HCEC 1CT (cell line): ENCODE measurements at regions not wholly inside any gene's neighbourhood (a gene's known extent, or its start where the extent isn't known, plus 50 kb on each side); places are given as distances from the start of the nearest gene placed in this dataset.

Experiments used
- DNase-seq: peaks from one replicate; pipeline ENCODE4 v3.0.0-alpha.2; 2017

- no peak for DNase-seq
Observed at GRCh38 chr2:241924069-241924908, 54.8 kb downstream of the RTP5 start.

- no peak for DNase-seq
Observed at GRCh38 chr2:241924909-241925250, 55.4 kb downstream of the RTP5 start.

GRCh38 chr2:241925277-241925676 is 55.7 kb downstream of the RTP5 start:
- DNase-seq, result no peak

- no peak for DNase-seq
Observed at GRCh38 chr2:241925821-241926441, 56.4 kb downstream of the RTP5 start.

- DNase-seq, result no peak
Observed at GRCh38 chr2:241926541-241927311, 57.2 kb downstream of the RTP5 start.

- no peak for DNase-seq
Observed at GRCh38 chr2:241929551-241930490, 60.3 kb downstream of the RTP5 start.

- no peak for DNase-seq
Observed at GRCh38 chr2:241931084-241931975, 61.8 kb downstream of the RTP5 start.

GRCh38 chr2:241931976-241932898 is 62.7 kb downstream of the RTP5 start:
- DNase-seq, result no peak

GRCh38 chr2:241932899-241933178 is 63.3 kb downstream of the RTP5 start:
- DNase-seq, result no peak

GRCh38 chr2:241933179-241933911 is 63.8 kb downstream of the RTP5 start:
- DNase-seq, result peak; percentile 47

GRCh38 chr2:241935314-241935713 is 65.8 kb downstream of the RTP5 start:
- peak; percentile 73 for DNase-seq

- DNase-seq, result no peak
Observed at GRCh38 chr2:241935774-241936173, 66.2 kb downstream of the RTP5 start.

GRCh38 chr2:241936457-241937133 is 67.1 kb downstream of the RTP5 start:
- no peak for DNase-seq

GRCh38 chr2:241937297-241937696 is 67.8 kb downstream of the RTP5 start:
- no peak for DNase-seq

- DNase-seq, result no peak
Observed at GRCh38 chr2:241939541-241939940, 70.0 kb downstream of the RTP5 start.

GRCh38 chr2:241940329-241940728 is 70.8 kb downstream of the RTP5 start:
- DNase-seq, result no peak

GRCh38 chr2:241941691-241942301 is 72.3 kb downstream of the RTP5 start:
- DNase-seq, result no peak

GRCh38 chr2:241942416-241943208 is 73.1 kb downstream of the RTP5 start:
- DNase-seq, result no peak
